MG63 (cell line): ENCODE measurements at regions not wholly inside any gene's neighbourhood (a gene's known extent, or its start where the extent isn't known, plus 50 kb on each side); places are given as distances from the start of the nearest gene placed in this dataset.
"Not testable (repeated sequence)": the region's sequence is repeated elsewhere in the genome, so short reads cannot be mapped to it uniquely, and the experiment has no call there.

ENCODE experiments used
- DNase-seq: peaks from one replicate; pipeline ENCODE4 v3.0.0-alpha.2; 2020
- H3K27me3 ChIP-seq: fragments of 250-450 bp; sonication (Bioruptor Pico); 2 replicates; pipeline ENCODE4 v1.5.1; 2020; ENCODE audit warnings: mild to moderate bottlenecking, moderate library complexity
- H3K36me3 ChIP-seq: fragments of 250-450 bp; sonication (Bioruptor Pico); 2 replicates; pipeline ENCODE4 v1.5.1; 2020; ENCODE audit warnings: mild to moderate bottlenecking, moderate library complexity
- H3K4me3 ChIP-seq: fragments of 250-450 bp; sonication (Bioruptor Pico); 2 replicates; pipeline ENCODE4 v1.5.1; 2020; ENCODE audit warnings: mild to moderate bottlenecking, moderate library complexity
- H3K9me3 ChIP-seq: fragments of 250-450 bp; sonication (Bioruptor Pico); 2 replicates; pipeline ENCODE4 v1.5.1; 2020; ENCODE audit warnings: mild to moderate bottlenecking, moderate library complexity

GRCh38 chr12:124682425-124683151 is 115.2 kb upstream of the NCOR2 start:
- Histone ChIP-seq H3K36me3 (no peaks in the 10 kb centered on the region), H3K9me3 (no peaks in the 10 kb centered on the region), H3K4me3 (no peak overlapping the region), H3K27me3 (no peaks in the 10 kb centered on the region)
- no peak for DNase-seq

GRCh38 chr12:124681779-124682391 is 114.5 kb upstream of the NCOR2 start:
- peak; percentile 61 for DNase-seq
- no peaks in the 10 kb centered on the region for H3K27me3 ChIP-seq
- no peak overlapping the region for H3K4me3 ChIP-seq
- H3K9me3 ChIP-seq = no peaks in the 10 kb centered on the region
- H3K36me3 ChIP-seq = no peaks in the 10 kb centered on the region

DNA sequence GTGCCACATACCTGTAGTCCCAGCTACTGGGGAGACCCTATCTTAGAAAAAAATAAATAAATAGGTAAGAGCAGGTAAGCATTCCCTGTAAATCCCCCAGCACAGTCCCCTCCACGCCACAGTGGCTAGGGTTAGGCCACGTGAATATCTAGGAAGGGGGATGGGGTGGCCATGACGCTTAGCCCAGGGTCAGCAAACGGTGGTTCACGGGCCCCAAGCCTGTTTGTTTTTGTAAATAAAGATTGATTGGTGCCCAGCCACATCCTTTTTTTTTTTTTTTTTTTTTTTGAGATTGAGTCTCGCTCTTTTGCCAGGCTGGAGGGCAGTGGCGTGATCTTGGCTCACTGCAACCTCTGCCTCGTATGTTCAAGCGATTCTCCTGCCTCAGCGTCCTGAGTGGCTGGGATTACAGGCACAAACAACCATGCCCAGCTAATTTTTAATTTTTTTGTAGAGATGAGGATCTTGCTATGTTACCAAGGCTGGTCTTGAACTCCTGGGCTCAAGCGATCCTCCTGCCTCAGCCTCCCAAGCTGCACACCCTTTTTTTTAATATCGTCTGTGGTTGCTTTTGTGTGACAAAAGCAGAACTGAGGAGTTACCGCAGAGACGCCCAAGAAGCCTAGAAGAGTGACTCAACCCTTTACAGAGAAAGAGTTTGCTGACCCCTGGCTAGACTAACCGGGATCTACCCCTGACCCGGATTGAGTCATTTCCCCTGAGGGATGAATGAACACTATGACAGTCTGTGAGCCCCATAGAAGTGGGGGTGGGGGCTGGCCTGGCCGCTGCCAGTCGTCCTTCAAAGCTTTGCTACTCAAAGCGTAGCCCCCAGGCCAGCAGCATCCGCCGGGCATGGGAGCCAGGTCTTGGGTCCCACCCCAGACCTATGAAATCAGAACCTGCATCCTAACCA is 113.7 kb upstream of the NCOR2 start:
- DNase-seq = peak; percentile 80
- H3K9me3 ChIP-seq = no peaks in the 10 kb centered on the region
- H3K4me3 ChIP-seq = no peak overlapping the region

DNA sequence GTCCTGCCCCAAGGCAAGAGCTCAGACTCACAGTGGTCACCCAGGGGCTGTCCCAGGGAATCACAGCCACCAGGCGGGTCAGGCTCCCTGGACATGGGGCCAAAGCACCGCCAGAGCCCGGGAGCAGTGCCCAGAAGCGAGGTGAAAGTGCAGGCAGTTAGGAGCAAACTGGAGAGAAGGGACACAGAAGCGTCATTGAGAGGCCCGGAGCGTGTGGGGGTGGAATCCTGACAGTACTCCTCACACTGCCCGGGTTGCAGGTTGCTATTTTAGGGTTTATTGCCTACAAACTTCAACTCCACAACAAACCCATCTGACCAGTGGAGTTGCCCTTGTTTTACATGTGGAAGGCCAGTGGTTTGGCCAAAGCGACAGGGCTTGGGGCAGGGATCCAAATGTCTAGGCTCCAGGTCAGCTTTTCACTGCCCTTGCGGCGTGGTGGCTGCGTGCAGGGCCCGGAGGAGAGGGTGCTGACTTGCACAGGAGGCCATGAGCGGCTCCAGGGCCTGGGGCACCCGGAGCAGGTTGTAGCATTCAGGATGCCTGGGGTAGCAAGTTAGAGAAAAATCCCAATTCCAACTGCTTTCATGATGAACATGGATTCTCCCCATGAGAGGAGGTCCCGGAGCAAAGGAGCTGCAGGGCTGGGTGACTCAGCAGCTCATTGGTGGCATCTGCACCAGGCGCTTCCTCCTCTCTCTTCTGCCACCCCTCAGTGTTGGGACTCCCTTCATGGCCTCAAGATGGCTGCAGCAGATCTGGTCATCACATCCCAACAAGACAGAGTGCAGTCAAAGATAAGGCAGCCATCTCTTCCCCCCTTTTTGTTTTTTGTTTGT is 112.3 kb upstream of the NCOR2 start:
- Histone ChIP-seq H3K4me3 (no peak overlapping the region), H3K36me3 (no peaks in the 10 kb centered on the region), H3K27me3 (no peaks in the 10 kb centered on the region), H3K9me3 (no peaks in the 10 kb centered on the region)
- no peak for DNase-seq

More for the DNA sequence above, 113.7 kb upstream of the NCOR2 start:
- H3K36me3 ChIP-seq = no peaks in the 10 kb centered on the region
- no peaks in the 10 kb centered on the region for H3K27me3 ChIP-seq

DNA sequence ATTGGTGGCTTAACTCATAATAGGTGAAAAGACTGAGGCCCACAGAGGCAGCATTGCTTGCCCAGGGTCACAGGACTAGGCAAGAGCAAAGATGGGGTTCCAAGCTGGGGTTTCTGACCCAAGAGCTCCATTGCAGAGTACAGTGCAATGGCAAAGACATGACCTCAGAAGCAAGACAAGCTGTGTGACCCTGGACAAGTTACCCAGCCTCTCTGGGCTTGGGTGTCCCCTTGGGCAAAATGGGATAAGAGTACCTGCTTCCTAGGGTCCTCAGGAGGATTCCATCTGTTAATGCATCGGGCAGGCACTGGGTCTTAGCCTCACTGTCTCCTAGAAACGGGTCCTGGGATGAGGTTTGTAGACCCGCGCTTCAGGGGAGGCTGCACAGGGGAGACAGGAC is 111.6 kb upstream of the NCOR2 start:
- H3K9me3 ChIP-seq = no peaks in the 10 kb centered on the region
- no peak for DNase-seq
- H3K27me3 ChIP-seq = no peaks in the 10 kb centered on the region
- no peaks in the 10 kb centered on the region for H3K36me3 ChIP-seq
- no peak overlapping the region for H3K4me3 ChIP-seq

GRCh38 chr12:124678421-124678893 is 111.0 kb upstream of the NCOR2 start:
- no peak for DNase-seq
- Histone ChIP-seq H3K27me3 (no peaks in the 10 kb centered on the region), H3K36me3 (no peaks in the 10 kb centered on the region), H3K4me3 (no peak overlapping the region), H3K9me3 (no peaks in the 10 kb centered on the region)

DNA sequence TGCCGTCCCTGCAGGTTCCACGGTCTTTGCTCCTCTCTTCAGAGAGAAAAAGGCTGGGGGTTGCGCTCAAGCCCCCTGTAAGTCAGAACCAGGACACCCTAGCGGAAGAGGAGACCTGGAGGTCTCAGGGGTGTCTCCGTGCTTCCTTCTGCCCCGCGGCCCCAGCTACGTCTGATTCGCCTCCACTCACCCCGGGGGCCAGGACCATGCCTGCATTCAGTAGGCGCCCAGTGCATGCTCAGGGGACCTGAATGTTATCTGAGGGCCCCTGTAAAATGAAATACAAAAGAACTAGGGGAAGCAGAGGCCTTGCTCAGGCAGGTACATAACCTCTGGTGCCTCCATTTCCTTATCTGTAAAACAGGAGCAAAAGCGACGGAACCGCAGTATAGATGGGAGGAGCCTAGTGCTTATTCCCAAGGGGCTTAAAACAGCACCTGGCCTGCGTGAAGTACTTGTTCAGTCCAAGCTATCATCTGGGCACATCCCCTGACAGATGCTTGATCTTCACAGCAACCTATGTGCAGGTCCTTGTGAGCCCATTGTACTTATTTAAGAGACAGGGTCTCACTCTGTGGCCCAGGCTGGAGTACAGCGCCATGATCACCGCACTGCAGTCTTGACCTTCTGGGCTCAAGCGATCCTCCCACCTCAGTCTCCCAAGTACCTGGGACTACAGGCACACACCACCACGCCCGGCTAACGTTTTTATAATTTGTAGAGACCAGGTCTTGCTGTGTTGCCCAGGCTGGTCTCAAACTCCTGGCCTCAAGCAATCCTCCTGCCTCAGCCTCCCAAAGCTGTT is 110.3 kb upstream of the NCOR2 start:
- Histone ChIP-seq H3K4me3 (no peak overlapping the region), H3K9me3 (no peaks in the 10 kb centered on the region), H3K27me3 (no peaks in the 10 kb centered on the region), H3K36me3 (no peaks in the 10 kb centered on the region)
- DNase-seq = no peak

GRCh38 chr12:124676714-124677462 is 109.5 kb upstream of the NCOR2 start:
- Histone ChIP-seq H3K27me3 (no peaks in the 10 kb centered on the region), H3K9me3 (no peaks in the 10 kb centered on the region), H3K4me3 (no peak overlapping the region), H3K36me3 (no peaks in the 10 kb centered on the region)
- DNase-seq = no peak

- Histone ChIP-seq H3K4me3 (no peak overlapping the region), H3K36me3 (no peaks in the 10 kb centered on the region), H3K9me3 (no peaks in the 10 kb centered on the region), H3K27me3 (no peaks in the 10 kb centered on the region)
- DNase-seq = no peak
These were observed 108.7 kb upstream of the NCOR2 start for GRCh38 chr12:124675881-124676713.

GRCh38 chr12:124674937-124675336 is 107.5 kb upstream of the NCOR2 start:
- DNase-seq = no peak
- H3K4me3 ChIP-seq = no peak overlapping the region
- H3K36me3 ChIP-seq = no peaks in the 10 kb centered on the region
- H3K9me3 ChIP-seq = no peaks in the 10 kb centered on the region
- H3K27me3 ChIP-seq = no peaks in the 10 kb centered on the region

DNA sequence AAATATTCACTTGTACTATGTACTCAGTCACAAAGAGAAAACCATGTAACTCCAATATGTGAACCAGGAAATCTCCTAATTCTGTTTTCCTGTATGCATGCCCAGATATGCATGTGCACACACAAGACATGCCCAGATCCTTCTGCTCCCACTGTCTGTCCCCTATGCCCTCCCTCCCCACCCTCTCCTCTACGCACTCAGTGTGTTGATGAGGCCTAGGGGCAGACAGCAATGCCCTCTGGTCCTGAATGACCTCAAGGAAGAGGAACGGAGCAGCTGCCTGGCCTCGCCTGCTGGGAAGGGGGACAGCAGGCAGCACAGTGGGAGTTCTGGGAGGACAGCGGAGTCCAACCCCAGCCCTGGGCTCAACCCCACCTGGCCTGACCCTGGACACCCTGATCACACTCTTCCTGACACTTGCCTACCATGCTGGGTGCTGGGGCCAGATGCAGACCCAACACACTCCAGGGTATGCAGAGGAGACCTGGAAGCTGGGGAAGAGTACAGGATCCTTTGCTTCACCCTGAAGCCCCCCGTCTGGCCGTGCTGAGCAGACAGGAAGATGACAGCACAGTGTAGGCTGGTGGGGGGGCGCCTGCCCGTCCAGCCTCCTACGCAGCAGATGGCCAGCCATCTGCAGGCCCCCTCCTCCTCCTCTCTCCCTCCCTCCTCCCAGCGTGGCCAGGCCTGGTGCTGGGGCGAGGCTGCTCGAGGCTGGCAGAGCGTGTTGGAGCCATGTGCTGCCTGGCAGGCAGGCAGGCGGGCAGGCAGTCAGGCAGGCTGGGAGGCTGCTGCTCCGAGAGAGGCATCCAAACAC is 106.6 kb upstream of the NCOR2 start:
- H3K27me3 ChIP-seq = no peaks in the 10 kb centered on the region
- no peak for DNase-seq
- no peak overlapping the region for H3K4me3 ChIP-seq
- H3K36me3 ChIP-seq = no peaks in the 10 kb centered on the region
- no peaks in the 10 kb centered on the region for H3K9me3 ChIP-seq

- not testable (repeated sequence) for H3K36me3 ChIP-seq, H3K4me3 ChIP-seq, DNase-seq, H3K27me3 ChIP-seq, H3K9me3 ChIP-seq
These were observed 101.9 kb upstream of the NCOR2 start for GRCh38 chr12:124669271-124669721.

DNA sequence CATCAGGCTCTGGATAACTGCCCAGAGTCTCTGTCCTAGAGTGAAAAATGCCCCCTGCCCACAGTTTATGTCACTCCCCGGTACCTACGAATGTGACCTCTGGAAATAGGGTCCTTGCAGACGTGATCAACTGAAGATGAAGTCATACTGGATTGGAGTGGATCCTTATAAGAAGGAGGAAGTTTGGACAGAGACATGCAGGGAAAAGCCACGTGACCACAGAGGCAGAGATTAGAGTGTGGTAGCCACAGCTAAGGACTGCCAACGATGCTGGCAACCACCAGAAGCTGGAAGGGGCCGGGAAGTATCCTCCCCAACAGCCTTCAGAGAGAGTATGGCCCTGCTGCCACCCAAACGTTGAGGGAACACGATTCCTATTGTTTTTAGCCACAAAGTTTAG is 101.2 kb upstream of the NCOR2 start:
- peak; percentile 48 for DNase-seq
- Histone ChIP-seq H3K4me3 (no peak overlapping the region), H3K27me3 (no peaks in the 10 kb centered on the region), H3K36me3 (no peaks in the 10 kb centered on the region), H3K9me3 (0 out of 2 replicates have a peak, but pooled peaks cover 2% of the 10 kb centered on the region)
